GM12872 (cell line): ENCODE measurements at regions not wholly inside any gene's neighbourhood (a gene's known extent, or its start where the extent isn't known, plus 50 kb on each side); places are given as distances from the start of the nearest gene placed in this dataset.

ENCODE experiments used
- CTCF ChIP-seq: IDR thresholded peaks from 3 replicates; pipeline ENCODE4 v1.5.1; 2011; ENCODE audit warnings: low read depth, mild to moderate bottlenecking, low read length, moderate library complexity; ENCODE audit not compliant: insufficient read depth

DNA sequence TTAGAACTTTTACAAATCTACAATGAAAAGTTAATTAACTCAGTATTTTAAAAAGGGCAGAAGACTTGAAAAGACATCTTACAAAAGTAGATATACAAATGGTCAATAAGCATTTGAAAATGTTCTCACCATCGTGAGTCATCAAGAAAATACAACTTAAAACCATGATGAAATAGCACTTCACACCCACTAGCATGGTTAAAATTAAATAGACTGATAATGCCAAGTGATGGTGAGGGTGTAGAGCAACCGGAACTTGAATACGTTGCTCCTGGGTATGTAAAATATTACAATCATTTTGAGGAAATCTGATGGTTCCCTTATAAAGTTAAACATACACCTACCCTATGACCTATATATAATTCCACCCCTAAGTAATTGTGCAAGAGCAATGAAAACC is 319.8 kb upstream of the UMPS start:
- TF ChIP-seq CTCF = no peak

DNA sequence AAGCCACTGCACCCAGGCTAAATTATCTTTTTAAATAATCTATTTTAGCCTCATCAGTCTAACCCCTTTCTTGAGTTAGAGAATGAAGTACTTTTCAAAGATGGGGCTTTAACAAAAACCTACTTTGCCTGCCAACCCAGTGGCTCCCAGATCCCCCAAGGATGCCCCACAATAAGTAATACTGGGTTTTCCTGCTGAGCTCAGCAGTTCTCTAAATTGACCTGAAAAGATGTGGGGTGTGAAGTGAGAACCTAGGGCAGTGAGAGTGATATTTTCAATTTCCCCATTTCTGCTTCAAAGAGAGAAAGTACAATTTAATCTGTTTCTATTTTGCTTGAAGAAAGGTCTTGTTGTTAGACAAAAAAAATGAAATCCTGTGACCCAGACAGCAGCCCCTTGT is 318.5 kb upstream of the UMPS start:
- TF ChIP-seq CTCF = no peak

GRCh38 chr3:124412644-124413043 is 317.6 kb upstream of the UMPS start:
- no peak for TF ChIP-seq CTCF

DNA sequence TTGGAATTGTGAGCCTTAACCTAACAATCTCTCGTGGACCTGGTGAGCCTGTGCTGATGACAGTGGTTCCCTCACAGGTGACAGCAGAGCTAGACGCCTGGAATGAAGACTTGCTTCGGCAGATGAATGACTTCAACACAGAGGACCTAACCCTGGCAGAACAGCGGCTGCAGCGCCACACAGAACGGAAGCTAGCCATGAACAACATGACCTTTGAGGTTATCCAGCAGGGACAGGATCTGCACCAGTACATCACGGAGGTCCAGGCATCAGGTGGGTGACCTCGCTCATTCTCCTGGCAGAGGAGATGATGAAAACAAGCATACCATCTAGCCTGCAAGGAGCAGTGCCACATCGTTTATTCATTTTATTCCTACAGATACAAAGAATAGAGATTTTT is 316.9 kb upstream of the UMPS start:
- TF ChIP-seq CTCF = no peak

DNA sequence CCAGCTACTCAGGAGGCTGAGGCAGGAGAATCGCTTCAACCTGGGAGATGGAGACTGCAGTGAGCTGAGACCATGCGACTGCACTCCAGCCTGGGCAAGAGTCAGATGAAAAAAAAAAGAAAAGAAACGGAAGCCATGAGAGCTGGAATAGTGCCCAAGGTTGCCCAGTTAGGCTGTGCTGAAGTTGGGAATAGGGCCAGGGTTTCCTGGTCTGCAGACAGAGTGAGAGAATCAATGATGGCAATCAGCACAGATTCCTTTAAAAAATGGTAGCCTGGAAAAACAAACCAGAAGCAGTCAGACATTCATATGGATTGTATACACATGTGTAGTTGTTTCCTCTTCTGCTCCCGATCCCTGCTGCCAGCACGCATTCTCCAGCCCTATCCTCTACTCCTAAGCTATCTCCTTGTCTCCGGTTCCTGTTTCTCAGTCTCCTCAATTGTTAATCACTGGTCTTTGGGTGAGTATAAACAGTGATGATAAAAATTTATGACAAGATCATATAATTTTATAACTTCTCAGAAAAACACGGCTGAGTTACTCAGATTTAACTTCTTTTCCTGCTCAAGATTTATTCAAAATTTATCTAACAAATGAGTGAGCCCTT is 316.2 kb upstream of the UMPS start:
- TF ChIP-seq CTCF = no peak

DNA sequence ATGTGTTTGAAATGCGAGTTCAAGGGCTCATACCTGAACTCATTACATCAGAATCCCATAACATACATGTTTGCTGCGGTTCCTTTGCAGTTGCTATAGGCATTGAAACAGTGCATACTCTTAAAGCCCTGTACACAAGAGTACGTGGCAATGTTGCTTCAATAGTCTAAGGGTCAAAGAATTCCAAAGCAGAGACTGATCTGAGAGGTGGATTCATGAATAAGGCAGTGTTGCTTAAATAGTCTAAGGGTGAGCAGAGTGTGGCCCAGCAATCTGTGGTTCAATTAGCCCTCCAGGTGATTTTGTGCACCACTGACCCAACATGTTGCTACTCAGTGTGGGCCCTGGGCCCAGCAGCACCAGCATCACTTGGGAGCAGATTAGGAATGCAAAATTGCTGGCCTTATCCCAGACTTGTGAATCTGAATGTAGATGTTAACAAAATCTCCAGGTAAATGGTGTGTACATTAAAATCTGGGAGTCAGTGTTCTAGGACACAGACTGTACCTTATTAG is 314.7 kb upstream of the UMPS start:
- no peak for TF ChIP-seq CTCF

DNA sequence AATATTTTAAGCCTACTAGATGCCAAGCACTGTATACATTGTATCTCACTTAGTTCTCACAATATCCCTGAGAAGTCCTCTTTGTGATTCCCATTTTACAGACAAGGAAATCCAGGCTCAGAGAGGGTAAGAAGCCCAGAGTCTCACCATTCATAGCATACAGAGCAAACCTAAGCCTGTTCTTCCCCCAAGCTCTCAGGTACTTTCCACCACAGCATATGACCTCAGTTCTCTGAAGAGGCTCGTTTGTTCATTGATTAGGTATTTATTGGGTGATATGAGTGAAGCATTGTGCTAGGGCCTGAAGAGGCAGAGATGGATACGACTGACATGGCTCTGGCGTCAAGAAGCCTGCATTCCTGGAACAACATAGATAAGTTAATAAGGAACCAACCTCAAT is 310.9 kb upstream of the UMPS start:
- TF ChIP-seq CTCF = no peak
